Activated T-cell treated with anti-CD3 and anti-CD28 coated beads, Interleukin-2, amount 50 U/mL, for 4 hours (primary cell): ENCODE measurements at regions not wholly inside any gene's neighbourhood (a gene's known extent, or its start where the extent isn't known, plus 50 kb on each side); places are given as distances from the start of the nearest gene placed in this dataset.

Experiments
- ATAC-seq, 2 donors: fragments of 200-7000 bp; cut with Tn5 transposase; one replicate each; pipeline ENCODE4 v1.10.0; 2021
- DNase-seq: peaks from one replicate; pipeline ENCODE4 v3.0.0-alpha.2; 2020
- H3K27me3 Mint-ChIP-seq: one replicate; pipeline ENCODE4 v1.8.0; 2021; ENCODE audit warnings: low read depth, mixed read lengths
- H3K36me3 Mint-ChIP-seq: one replicate; pipeline ENCODE4 v1.8.0; 2022; ENCODE audit warnings: mixed read lengths; ENCODE audit not compliant: insufficient read depth
- H3K4me1 Mint-ChIP-seq: one replicate; pipeline ENCODE4 v1.8.0; 2021; ENCODE audit warnings: low read depth, mixed read lengths
- H3K4me3 Mint-ChIP-seq: one replicate; pipeline ENCODE4 v1.8.0; 2021; ENCODE audit warnings: mild to moderate bottlenecking, moderate library complexity, mixed read lengths
- H3K9me3 Mint-ChIP-seq: one replicate; pipeline ENCODE4 v1.8.0; 2021; ENCODE audit warnings: mixed read lengths

DNA sequence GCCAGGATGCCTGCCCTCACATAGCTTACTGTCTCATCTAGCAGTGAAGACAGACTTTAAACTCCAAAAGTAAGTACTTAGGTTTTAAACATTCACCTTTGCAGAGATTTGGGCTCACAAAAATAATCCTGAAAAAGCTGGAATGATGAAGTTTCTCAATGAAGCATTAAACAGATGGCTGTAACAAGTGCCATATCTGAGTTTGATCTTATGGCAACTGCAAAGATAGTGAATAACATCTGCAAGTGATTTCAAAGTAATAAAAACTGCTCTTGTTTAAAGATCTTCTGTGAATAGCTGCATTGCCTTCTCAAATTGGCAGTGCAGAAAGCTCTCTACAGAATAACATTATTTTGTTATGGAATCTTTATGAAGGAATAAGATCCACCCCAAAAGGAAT, 271.2 kb upstream of the SMIM31 start:
- H3K9me3 Mint-ChIP-seq = peaks cover 4% of the 10 kb centered on the region
- ATAC-seq (no peak), DNase-seq (no peak)
- no peak overlapping the region for H3K4me3 Mint-ChIP-seq
- H3K4me1 Mint-ChIP-seq = no peaks in the 10 kb centered on the region
- peaks cover 5% of the 10 kb centered on the region for H3K27me3 Mint-ChIP-seq
- H3K36me3 Mint-ChIP-seq = no peaks in the 10 kb centered on the region

DNA sequence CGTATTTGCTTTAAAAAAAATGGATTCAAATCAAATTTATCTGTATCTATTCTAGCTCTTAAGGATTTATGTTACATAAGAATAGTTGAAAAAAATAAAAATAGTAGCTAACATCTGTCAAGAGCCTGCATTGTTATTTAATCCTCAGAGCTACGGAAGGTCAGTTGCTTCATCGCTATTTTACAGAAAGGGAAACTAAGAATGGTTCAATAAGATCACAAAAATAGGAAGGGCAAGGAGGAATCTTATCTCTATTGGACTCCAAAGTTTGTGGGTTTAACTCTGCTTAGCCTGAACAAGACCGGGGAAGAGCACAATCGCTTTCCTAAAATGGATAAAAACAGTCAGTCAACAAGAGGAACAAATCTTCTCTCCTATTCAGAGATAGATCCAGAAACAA, 270.2 kb upstream of the SMIM31 start:
- no peaks in the 10 kb centered on the region for H3K27me3 Mint-ChIP-seq
- ATAC-seq (no peak), DNase-seq (no peak)
- H3K9me3 Mint-ChIP-seq = no peaks in the 10 kb centered on the region
- no peaks in the 10 kb centered on the region for H3K36me3 Mint-ChIP-seq
- no peaks in the 10 kb centered on the region for H3K4me1 Mint-ChIP-seq
- H3K4me3 Mint-ChIP-seq = no peak overlapping the region

DNA sequence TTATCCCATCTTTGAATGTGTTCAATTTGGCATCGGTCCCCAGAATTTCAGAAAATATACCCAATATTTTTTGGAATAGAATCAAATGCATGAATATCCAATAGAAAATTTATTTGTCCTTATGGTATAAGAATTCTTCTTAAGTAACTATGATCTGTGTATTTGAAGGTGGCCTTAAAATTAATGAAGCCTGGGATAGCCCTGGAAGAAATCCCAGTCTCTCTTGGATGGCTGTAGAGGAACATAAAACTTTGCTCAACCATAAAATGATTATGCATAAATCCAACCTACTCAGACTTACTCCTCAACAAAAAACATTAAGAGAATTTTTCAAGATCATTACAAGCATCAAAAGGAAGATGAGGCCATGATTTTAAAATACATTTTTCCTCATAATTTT, 269.4 kb upstream of the SMIM31 start:
- DNase-seq (no peak), ATAC-seq (no peak)
- no peaks in the 10 kb centered on the region for H3K27me3 Mint-ChIP-seq
- H3K4me1 Mint-ChIP-seq = no peaks in the 10 kb centered on the region
- no peak overlapping the region for H3K4me3 Mint-ChIP-seq
- no peaks in the 10 kb centered on the region for H3K36me3 Mint-ChIP-seq
- H3K9me3 Mint-ChIP-seq = no peaks in the 10 kb centered on the region

DNA sequence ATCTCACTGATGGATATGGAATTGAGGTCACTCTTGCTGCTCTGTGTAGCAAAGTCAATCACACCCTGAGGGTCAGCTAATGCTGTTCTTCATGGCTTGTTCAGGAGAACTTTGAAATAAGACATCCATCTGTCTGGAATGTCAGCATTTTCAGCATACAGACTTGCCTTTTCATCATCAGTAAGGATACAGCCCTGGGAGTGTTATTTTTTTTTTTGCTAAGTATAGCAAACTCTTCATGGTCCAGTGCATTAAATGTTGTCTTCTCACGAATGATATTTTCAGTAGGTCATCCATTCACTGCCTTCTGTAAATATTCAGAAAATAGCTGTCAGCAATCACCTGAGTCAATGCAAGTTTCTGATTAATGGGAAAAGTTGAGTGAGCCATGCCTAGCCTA, 268.8 kb upstream of the SMIM31 start:
- H3K4me1 Mint-ChIP-seq = no peaks in the 10 kb centered on the region
- no peaks in the 10 kb centered on the region for H3K9me3 Mint-ChIP-seq
- H3K4me3 Mint-ChIP-seq = no peak overlapping the region
- no peaks in the 10 kb centered on the region for H3K27me3 Mint-ChIP-seq
- DNase-seq (no peak), ATAC-seq (no peak)
- H3K36me3 Mint-ChIP-seq = no peaks in the 10 kb centered on the region

DNA sequence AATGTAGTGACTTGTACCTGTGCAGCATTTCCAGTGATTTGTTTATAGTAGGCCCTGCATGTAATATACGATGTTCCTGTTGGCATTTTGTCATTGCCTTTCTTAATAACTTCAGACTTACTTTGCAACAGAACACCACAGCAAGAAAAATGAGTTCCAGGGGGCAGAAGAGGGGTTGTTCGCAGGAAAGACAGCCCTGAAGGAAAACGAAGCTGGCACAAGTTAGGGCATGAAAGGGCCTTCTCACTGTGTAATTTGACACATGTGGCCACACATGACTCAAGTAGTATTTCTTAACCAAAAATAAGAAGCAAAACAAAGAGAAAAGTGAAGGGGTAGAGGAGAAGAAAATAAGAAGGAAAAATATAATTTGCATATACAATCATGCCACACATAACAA, 265.8 kb upstream of the SMIM31 start:
- Mint-ChIP-seq H3K9me3 (no peaks in the 10 kb centered on the region), H3K4me1 (no peaks in the 10 kb centered on the region), H3K4me3 (no peak overlapping the region), H3K27me3 (no peaks in the 10 kb centered on the region), H3K36me3 (no peaks in the 10 kb centered on the region)
- no peak for DNase-seq
- no peak for ATAC-seq

DNA sequence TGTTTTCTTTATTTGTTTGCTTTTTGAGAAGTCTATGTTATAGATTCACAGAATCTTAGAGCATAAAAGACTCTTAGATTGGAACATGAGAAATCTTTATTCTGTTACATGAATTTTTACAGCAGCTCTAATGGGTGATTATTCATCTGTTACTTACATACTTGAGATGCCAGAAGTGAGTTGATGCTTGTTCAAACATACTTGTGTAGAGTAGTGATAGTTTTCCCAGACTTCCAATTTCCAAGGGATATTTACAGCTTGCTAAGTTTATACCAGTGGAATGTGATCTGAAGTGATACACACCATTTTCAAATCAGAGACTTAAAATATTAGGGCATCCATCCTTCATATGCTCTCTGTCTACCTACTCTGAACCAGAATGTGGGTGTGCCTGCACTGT, 252.9 kb upstream of the SMIM31 start:
- no peaks in the 10 kb centered on the region for H3K36me3 Mint-ChIP-seq
- no peaks in the 10 kb centered on the region for H3K9me3 Mint-ChIP-seq
- no peak for ATAC-seq
- DNase-seq = no peak
- no peaks in the 10 kb centered on the region for H3K27me3 Mint-ChIP-seq
- no peak overlapping the region for H3K4me3 Mint-ChIP-seq
- no peaks in the 10 kb centered on the region for H3K4me1 Mint-ChIP-seq

DNA sequence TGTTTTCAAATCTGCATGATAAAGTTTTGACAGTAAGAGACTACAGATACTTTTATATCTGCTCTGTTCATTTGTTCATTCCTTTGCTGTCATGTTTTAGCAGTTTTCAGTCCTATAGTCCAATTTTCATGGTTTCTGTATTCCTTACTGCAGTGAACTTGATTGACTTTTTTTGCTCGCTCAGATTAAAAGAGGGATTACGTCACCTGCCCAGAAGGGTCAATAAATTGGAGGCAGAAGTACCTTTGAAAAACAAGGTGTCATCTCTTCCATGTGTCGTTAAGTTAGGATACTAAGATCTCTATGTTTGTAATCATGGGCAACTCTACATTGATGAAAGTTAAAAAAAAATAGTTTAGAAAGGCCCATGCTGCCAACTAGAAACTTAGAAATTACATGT, 250.1 kb upstream of the SMIM31 start:
- no peaks in the 10 kb centered on the region for H3K9me3 Mint-ChIP-seq
- no peaks in the 10 kb centered on the region for H3K4me1 Mint-ChIP-seq
- DNase-seq (no peak), ATAC-seq (no peak)
- H3K4me3 Mint-ChIP-seq = no peak overlapping the region
- no peaks in the 10 kb centered on the region for H3K36me3 Mint-ChIP-seq
- H3K27me3 Mint-ChIP-seq = no peaks in the 10 kb centered on the region

DNA sequence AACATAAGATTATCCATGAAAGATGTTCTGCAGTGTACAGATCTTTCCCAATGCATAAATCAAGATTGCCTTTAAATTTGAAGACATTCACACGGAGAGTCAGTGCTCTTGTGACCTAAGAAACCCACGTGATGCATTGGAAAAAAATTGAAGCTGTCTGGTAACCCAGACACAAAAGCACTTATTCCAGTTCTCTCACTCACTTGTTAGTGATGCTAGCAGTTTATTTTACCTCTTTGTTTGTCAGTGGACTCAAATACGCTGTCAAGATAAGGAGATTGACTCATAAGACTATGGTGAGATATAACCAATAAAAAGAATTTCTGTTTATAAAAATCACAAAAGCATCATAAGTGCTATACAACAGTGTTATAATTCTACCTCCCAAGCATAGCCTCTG, 245.8 kb upstream of the SMIM31 start:
- ATAC-seq (no peak), DNase-seq (no peak)
- H3K4me1 Mint-ChIP-seq = no peaks in the 10 kb centered on the region
- H3K9me3 Mint-ChIP-seq = no peaks in the 10 kb centered on the region
- no peaks in the 10 kb centered on the region for H3K27me3 Mint-ChIP-seq
- H3K4me3 Mint-ChIP-seq = no peak overlapping the region
- H3K36me3 Mint-ChIP-seq = no peaks in the 10 kb centered on the region

DNA sequence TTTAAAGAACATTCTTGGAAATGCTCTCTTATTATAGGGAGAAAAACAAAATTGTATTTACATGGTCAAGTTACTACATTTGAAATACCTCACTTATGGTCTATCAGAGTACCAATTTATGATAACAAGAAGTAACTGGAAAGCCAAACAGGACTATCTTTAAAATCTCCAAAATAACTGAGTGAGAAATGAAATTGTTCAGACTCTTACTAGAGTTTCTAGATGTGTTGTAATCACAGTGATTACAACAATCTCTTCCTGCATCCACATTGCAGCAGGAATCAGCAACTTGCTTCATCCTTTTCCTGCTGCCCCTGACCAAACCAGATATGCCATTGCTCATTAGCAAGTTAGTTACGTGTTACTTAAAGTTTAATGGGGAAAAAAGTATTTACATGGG, 245.2 kb upstream of the SMIM31 start:
- DNase-seq (no peak), ATAC-seq (no peak)
- Mint-ChIP-seq H3K4me1 (no peaks in the 10 kb centered on the region), H3K36me3 (no peaks in the 10 kb centered on the region), H3K4me3 (no peak overlapping the region), H3K27me3 (no peaks in the 10 kb centered on the region), H3K9me3 (no peaks in the 10 kb centered on the region)

DNA sequence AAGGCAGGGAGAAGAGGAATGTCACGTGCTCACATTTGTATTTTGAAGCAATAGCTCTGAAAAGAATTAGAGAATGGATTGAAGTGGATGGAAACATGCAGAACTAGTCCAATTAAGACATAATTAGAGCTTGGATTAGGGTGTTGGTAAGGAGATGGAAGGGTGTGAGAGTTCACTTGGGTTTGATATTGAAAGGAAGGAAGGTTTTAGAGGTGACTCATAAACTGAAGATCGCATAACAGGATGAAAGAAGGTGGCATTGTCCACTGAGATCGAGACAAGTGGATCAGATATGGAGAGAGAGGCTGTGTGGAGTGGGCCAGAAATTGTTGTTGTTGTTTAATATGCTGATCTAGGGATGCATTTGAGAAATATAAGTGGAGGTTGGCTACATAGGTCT, 244.0 kb upstream of the SMIM31 start:
- ATAC-seq (no peak), DNase-seq (no peak)
- H3K4me3 Mint-ChIP-seq = no peak overlapping the region
- no peaks in the 10 kb centered on the region for H3K27me3 Mint-ChIP-seq
- no peaks in the 10 kb centered on the region for H3K9me3 Mint-ChIP-seq
- H3K4me1 Mint-ChIP-seq = no peaks in the 10 kb centered on the region
- no peaks in the 10 kb centered on the region for H3K36me3 Mint-ChIP-seq

DNA sequence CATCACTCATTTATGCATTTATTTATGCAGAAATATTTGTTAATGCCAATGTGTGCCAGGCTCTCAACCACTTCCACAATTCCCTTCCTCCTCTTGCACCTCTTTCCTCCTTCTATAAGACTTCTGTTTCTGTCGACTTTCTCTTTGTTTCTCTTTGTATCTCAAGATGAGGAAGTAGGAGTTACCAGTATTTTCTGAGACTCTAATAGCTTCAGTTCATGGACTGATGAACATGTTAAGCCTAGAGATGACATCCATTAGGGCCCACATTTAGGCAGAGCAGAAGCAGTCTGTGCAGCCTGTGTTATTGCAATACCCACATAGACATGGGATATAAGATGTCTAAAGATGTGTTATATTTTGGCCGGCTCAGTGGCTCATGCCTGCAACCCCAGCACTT, 241.8 kb upstream of the SMIM31 start:
- no peaks in the 10 kb centered on the region for H3K4me1 Mint-ChIP-seq
- ATAC-seq = no peak
- H3K27me3 Mint-ChIP-seq = no peaks in the 10 kb centered on the region
- H3K4me3 Mint-ChIP-seq = no peak overlapping the region
- no peaks in the 10 kb centered on the region for H3K36me3 Mint-ChIP-seq
- H3K9me3 Mint-ChIP-seq = no peaks in the 10 kb centered on the region
- no peak for DNase-seq

DNA sequence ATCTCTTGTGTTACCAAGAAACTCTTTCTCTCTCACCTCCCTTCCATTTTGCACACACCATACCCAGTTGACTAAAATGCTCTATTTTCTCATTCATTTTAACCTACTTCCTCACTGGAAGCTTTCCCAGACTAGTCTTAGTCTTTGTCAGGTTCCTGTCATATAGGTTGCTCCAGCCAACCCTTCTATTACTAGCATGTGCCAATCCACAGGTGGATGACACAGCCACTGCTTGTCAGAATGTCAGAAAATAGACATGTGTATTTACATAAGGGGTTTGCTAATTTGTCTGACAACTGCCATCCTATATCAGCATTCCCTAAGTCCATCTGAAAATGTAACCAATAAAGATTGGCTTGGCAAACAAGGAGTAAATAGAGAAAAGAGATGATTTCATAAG, 239.2 kb upstream of the SMIM31 start:
- no peaks in the 10 kb centered on the region for H3K4me1 Mint-ChIP-seq
- no peaks in the 10 kb centered on the region for H3K36me3 Mint-ChIP-seq
- no peaks in the 10 kb centered on the region for H3K9me3 Mint-ChIP-seq
- ATAC-seq (no peak), DNase-seq (no peak)
- no peaks in the 10 kb centered on the region for H3K27me3 Mint-ChIP-seq
- no peak overlapping the region for H3K4me3 Mint-ChIP-seq

DNA sequence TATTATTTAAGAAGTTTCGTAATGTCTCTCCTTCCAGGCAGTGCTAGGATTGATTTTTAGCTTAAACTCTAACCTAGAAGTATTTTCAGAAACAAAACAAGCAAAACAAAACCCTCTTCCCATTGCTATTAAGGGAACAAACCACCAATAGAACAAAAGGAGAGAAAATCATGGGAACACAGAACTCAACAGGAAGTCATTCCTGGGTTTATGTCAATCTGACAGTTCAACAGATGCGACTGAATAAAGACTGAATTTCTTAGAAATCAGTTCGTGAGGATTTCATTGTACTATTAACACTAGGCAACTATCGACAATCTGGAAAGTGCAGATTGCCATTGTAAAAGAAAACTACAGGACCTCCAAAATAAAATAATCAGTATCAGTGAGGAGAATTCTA, 229.1 kb upstream of the SMIM31 start:
- no peaks in the 10 kb centered on the region for H3K27me3 Mint-ChIP-seq
- H3K9me3 Mint-ChIP-seq = no peaks in the 10 kb centered on the region
- no peak for ATAC-seq
- no peak overlapping the region for H3K4me3 Mint-ChIP-seq
- no peaks in the 10 kb centered on the region for H3K4me1 Mint-ChIP-seq
- no peaks in the 10 kb centered on the region for H3K36me3 Mint-ChIP-seq
- DNase-seq = no peak

DNA sequence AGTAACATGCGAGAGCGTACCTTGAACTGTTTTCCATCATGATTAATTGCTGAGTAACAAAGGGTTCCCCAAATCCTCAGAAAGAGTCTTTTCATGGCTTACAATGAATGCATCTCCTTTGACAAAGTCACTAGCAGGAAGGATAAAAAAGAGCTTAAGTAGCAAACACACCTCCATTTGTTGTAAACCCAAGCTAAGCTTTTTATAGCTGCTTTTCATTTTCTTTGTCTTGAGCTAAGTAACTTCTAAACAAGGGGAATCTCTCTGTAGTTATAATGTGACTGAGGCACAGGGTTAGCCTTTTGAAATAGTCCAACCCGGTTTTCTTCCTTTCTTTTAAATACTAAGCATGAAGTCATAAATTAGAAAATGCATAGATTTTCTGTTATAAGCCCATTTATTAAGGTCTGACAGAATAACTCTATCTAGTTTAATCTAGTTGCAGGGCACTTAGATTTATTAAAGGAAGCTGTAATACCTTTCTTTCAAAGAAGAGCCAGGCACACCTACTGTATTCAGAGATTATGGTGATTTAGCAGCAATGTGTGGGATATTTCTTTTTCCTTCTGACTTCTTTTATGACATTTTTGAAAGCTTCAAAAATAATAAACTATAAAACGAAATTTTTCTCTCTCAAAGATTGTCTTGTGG, 226.9 kb upstream of the SMIM31 start:
- H3K36me3 Mint-ChIP-seq = no peaks in the 10 kb centered on the region
- no peak for ATAC-seq

DNA sequence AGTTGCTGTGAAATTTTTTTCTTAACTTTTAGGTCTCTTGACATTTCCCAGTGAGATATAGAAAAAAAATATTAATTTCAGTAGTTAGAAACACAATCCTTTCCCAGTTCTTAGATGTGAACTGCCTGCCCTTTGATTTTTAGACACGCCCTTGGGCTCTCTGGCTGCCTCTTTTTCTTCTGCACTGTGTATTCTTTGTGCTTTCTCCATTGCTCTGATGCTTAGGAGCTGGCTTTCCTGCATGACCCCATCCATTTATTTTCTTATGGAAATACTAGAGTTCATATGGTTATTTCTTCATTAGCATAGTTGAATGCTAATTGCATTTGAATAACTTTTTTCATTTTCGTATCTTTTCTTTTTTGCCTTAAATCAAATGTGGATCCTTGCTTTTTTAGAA, 224.9 kb upstream of the SMIM31 start:
- ATAC-seq (no peak), DNase-seq (no peak)
- H3K36me3 Mint-ChIP-seq = no peaks in the 10 kb centered on the region
- H3K27me3 Mint-ChIP-seq = no peaks in the 10 kb centered on the region
- no peaks in the 10 kb centered on the region for H3K9me3 Mint-ChIP-seq
- H3K4me1 Mint-ChIP-seq = no peaks in the 10 kb centered on the region
- no peak overlapping the region for H3K4me3 Mint-ChIP-seq

More for the DNA sequence above, 226.9 kb upstream of the SMIM31 start:
- Mint-ChIP-seq H3K9me3 (no peaks in the 10 kb centered on the region), H3K27me3 (no peaks in the 10 kb centered on the region), H3K4me1 (no peaks in the 10 kb centered on the region), H3K4me3 (no peak overlapping the region)
- no peak for DNase-seq

DNA sequence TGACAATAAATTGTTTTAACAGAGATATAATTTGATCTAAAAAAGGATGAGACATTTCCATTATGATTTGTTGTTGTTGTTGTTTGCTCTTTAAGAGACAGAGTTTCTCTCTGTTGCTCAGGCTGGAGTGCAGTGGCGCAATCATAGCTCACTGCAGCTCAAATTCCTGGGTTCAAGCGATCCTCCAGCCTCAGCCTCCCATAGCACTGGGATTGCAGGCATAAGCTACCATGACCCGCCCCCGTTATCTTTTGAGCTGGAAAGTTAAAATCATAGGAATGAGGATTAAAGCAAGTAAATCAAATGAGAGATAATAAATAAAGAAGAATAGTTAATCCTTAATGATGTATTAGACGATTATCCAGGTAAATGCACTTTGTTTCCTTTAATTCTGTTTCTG, 224.4 kb upstream of the SMIM31 start:
- H3K4me1 Mint-ChIP-seq = no peaks in the 10 kb centered on the region
- no peaks in the 10 kb centered on the region for H3K9me3 Mint-ChIP-seq
- H3K4me3 Mint-ChIP-seq = no peak overlapping the region
- H3K36me3 Mint-ChIP-seq = no peaks in the 10 kb centered on the region
- H3K27me3 Mint-ChIP-seq = no peaks in the 10 kb centered on the region
- no peak for DNase-seq
- no peak for ATAC-seq
